Tibial nerve (tissue), 4 donors: ENCODE measurements at regions not wholly inside any gene's neighbourhood (a gene's known extent, or its start where the extent isn't known, plus 50 kb on each side); places are given as distances from the start of the nearest gene placed in this dataset.
"Not testable (repeated sequence)": the region's sequence is repeated elsewhere in the genome, so short reads cannot be mapped to it uniquely, and the experiment has no call there.

Source experiments
- DNase-seq, 2 donors: peaks; one replicate each; pipeline ENCODE4 v3.0.0-alpha.2; 2019; ENCODE audit warnings: low spot score in 2 of 2
- H3K27ac ChIP-seq, 4 donors: fragments of 200-600 bp; sonication (generic) in 3 of 4; one replicate each; pipeline ENCODE4 v1.5.1; 2017 to 2019; ENCODE audit warnings: mild to moderate bottlenecking in 1 of 4
- H3K27me3 ChIP-seq, 2 donors: fragments of 200-600 bp; sonication (generic) in 1 of 2; one replicate each; pipeline versions ENCODE4 v1.5.1 to v1.6.0; 2017 to 2019
- H3K36me3 ChIP-seq, 3 donors: fragments of 200-600 bp; sonication (generic); one replicate each; pipeline ENCODE4 v1.5.1; 2018 to 2019
- H3K4me1 ChIP-seq, 4 donors: fragments of 200-600 bp; sonication (generic) in 3 of 4; one replicate each; pipeline ENCODE4 v1.5.1; 2017 to 2019
- H3K4me3 ChIP-seq, 4 donors: fragments of 200-600 bp; sonication (generic) in 3 of 4; one replicate each; pipeline ENCODE4 v1.5.1; 2017 to 2019; ENCODE audit warnings: mild to moderate bottlenecking in 1 of 4, moderate library complexity in 1 of 4
- H3K9me3 ChIP-seq, 4 donors: fragments of 200-600 bp; sonication (generic) in 3 of 4; one replicate each; pipeline ENCODE4 v1.5.1; 2017 to 2019
- CTCF ChIP-seq, 5 experiments: fragments of 200-600 bp in 3 of 5; fragments of 450-650 bp in 2 of 5; sonication (generic) in 3 of 5; IDR thresholded peaks; one replicate each; pipeline ENCODE4 v1.5.1; 2016 to 2019; ENCODE audit warnings: antibody characterized with exemption in 5 of 5, mild to moderate bottlenecking in 3 of 5, moderate library complexity in 2 of 5
- EP300 ChIP-seq, 2 donors: sonication (generic); formaldehyde crosslinking; IDR thresholded peaks; one replicate each; pipeline ENCODE4 v1.6.1; 2017; ENCODE audit warnings: antibody characterized with exemption in 2 of 2, mild to moderate bottlenecking in 1 of 2
- POLR2A ChIP-seq, 2 donors: fragments of 450-650 bp; IDR thresholded peaks; one replicate each; pipeline ENCODE4 v1.6.1; 2017; ENCODE audit warnings: antibody characterized with exemption in 2 of 2, mild to moderate bottlenecking in 2 of 2, moderate library complexity in 2 of 2
- WGBS, 2 donors: methylation state at CpG; one replicate each; pipeline ENCODE4 v1.1.5; 2018; 5-methylcytosine and 5-hydroxymethylcytosine counted together

- no peaks in the 10 kb centered on the region for H3K27me3 ChIP-seq
- no peak overlapping the region for H3K4me3 ChIP-seq
- no peaks in the 10 kb centered on the region for H3K36me3 ChIP-seq
- no peak for DNase-seq
- no peak overlapping the region for H3K27ac ChIP-seq
- no peaks in the 10 kb centered on the region for H3K4me1 ChIP-seq
- no peaks in the 10 kb centered on the region for H3K9me3 ChIP-seq
- TF ChIP-seq EP300 (IDR thresholded peaks at IDR 0.05): no peak
- TF ChIP-seq POLR2A (IDR thresholded peaks at IDR 0.05): no peak
- no peak for TF ChIP-seq CTCF (IDR thresholded peaks at IDR 0.05)
- WGBS, 2 donors: 76 to 77% methylated on average over 2 of the region's 2 CpGs
Measured at GRCh38 chr2:223494496-223494895, 107.7 kb downstream of the SCG2 start.

- Histone ChIP-seq H3K4me3 (no peak overlapping the region), H3K4me1 (no peaks in the 10 kb centered on the region), H3K27ac (no peak overlapping the region), H3K9me3 (no peaks in the 10 kb centered on the region), H3K27me3 (no peaks in the 10 kb centered on the region), H3K36me3 (no peaks in the 10 kb centered on the region)
- TF ChIP-seq POLR2A (IDR thresholded peaks at IDR 0.05) (no peak), CTCF (IDR thresholded peaks at IDR 0.05) (no peak), EP300 (IDR thresholded peaks at IDR 0.05) (no peak)
- DNase-seq: no peak
- WGBS, 2 donors: 61 to 63% methylated on average over 2 of the region's 2 CpGs
Measured at GRCh38 chr2:223494942-223495341, 107.2 kb downstream of the SCG2 start.

GRCh38 chr2:223496853-223497252, 105.3 kb downstream of the SCG2 start:
- H3K4me3 ChIP-seq, H3K27me3 ChIP-seq, H3K4me1 ChIP-seq, H3K27ac ChIP-seq, H3K9me3 ChIP-seq, H3K36me3 ChIP-seq, DNase-seq: not testable (repeated sequence)
- 90 to 100% methylated on average over 2 of the region's 2 CpGs for WGBS, 2 donors

- Histone ChIP-seq H3K4me1 (no peaks in the 10 kb centered on the region), H3K36me3 (no peaks in the 10 kb centered on the region), H3K27ac (no peak overlapping the region), H3K4me3 (no peak overlapping the region), H3K9me3 (peaks cover 0 to 3% (median 0%) of the 10 kb centered on the region in 4 donors), H3K27me3 (no peaks in the 10 kb centered on the region)
- TF ChIP-seq POLR2A (IDR thresholded peaks at IDR 0.05) (no peak), EP300 (IDR thresholded peaks at IDR 0.05) (no peak), CTCF (IDR thresholded peaks at IDR 0.05) (no peak)
- 93 to 94% methylated on average over 6 of the region's 6 CpGs for WGBS, 2 donors
- DNase-seq: no peak
Measured at GRCh38 chr2:223500709-223501108, 101.5 kb downstream of the SCG2 start.

- Histone ChIP-seq H3K27ac (no peak overlapping the region), H3K27me3 (no peaks in the 10 kb centered on the region), H3K4me3 (no peak overlapping the region), H3K4me1 (no peaks in the 10 kb centered on the region), H3K36me3 (no peaks in the 10 kb centered on the region), H3K9me3 (peaks cover 0 to 3% (median 0%) of the 10 kb centered on the region in 4 donors)
- no peak for TF ChIP-seq CTCF (IDR thresholded peaks at IDR 0.05)
- TF ChIP-seq EP300 (IDR thresholded peaks at IDR 0.05): no peak
- TF ChIP-seq POLR2A (IDR thresholded peaks at IDR 0.05): no peak
- WGBS, 2 donors: 51 to 59% methylated on average over 2 of the region's 2 CpGs
- no peak for DNase-seq
Measured at GRCh38 chr2:223501641-223502040, 100.5 kb downstream of the SCG2 start.

- 66 to 79% methylated on average over 3 of the region's 3 CpGs for WGBS, 2 donors
- TF ChIP-seq POLR2A (IDR thresholded peaks at IDR 0.05) (no peak), EP300 (IDR thresholded peaks at IDR 0.05) (no peak), CTCF (IDR thresholded peaks at IDR 0.05) (no peak)
- Histone ChIP-seq H3K36me3 (no peaks in the 10 kb centered on the region), H3K4me1 (no peaks in the 10 kb centered on the region), H3K27me3 (no peaks in the 10 kb centered on the region), H3K27ac (no peak overlapping the region), H3K4me3 (no peak overlapping the region), H3K9me3 (peaks cover 0 to 3% (median 0%) of the 10 kb centered on the region in 4 donors)
- DNase-seq: no peak
Measured at GRCh38 chr2:223503746-223504145, 98.4 kb downstream of the SCG2 start.
